ENCODE measurements at regions not wholly inside any gene's neighbourhood (a gene's known extent, or its start where the extent isn't known, plus 50 kb on each side); places are given as distances from the start of the nearest gene placed in this dataset.

DNA sequence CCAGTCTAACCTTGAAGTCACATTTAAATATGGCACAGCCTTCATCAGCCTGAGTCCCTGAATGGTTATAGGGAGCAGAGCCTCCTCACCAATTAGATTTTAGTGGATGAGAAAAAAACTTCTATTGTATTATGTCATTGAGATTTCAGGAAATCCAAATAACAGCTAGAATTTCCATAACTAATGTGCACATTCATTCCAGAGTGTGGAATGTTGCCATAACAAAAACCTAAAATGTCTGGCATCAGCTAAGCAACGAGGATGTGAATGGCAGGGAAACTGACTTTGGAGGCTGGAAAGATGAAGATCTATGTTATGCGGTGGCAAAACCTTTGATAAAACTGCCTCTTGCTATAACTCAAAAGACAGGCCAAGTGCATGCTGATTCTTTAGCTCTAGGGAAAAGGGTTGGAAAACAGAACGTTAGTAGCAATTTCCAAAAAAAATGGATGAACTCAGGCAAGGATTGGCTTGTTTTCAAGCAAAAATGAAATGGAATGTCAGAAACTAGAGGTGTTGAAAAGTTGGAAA lies 91.3 kb upstream of the NFIB start:
- H3K36me3 ChIP-seq (ENCODE audit: control insufficient read depth in 4 of 4, insufficient read depth in 4 of 4, low read length in 4 of 4): no peaks in the 10 kb centered on the region
- H3K4me1 ChIP-seq (ENCODE audit: control insufficient read depth in 5 of 5, insufficient read depth in 5 of 5, low read length in 5 of 5): peaks cover 0 to 25% (median 0%) of the 10 kb centered on the region in 5 donors
- ATAC-seq (ENCODE audit: insufficient read depth, low FRiP score) (no peak), DNase-seq (no peak)
- 80 to 85% methylated on average over 3 of the region's 3 CpGs for WGBS, 2 donors
- TF ChIP-seq, protein P1, sequence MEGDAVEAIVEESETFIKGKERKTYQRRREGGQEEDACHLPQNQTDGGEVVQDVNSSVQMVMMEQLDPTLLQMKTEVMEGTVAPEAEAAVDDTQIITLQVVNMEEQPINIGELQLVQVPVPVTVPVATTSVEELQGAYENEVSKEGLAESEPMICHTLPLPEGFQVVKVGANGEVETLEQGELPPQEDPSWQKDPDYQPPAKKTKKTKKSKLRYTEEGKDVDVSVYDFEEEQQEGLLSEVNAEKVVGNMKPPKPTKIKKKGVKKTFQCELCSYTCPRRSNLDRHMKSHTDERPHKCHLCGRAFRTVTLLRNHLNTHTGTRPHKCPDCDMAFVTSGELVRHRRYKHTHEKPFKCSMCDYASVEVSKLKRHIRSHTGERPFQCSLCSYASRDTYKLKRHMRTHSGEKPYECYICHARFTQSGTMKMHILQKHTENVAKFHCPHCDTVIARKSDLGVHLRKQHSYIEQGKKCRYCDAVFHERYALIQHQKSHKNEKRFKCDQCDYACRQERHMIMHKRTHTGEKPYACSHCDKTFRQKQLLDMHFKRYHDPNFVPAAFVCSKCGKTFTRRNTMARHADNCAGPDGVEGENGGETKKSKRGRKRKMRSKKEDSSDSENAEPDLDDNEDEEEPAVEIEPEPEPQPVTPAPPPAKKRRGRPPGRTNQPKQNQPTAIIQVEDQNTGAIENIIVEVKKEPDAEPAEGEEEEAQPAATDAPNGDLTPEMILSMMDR (IDR thresholded peaks at IDR 0.05; ENCODE audit: control extremely low read depth, extremely low read depth): no peak
- H3K4me3 ChIP-seq: no peak overlapping the region
- no peaks in the 10 kb centered on the region for H3K27me3 ChIP-seq (ENCODE audit: control insufficient read depth in 3 of 3, insufficient read depth in 3 of 3, low read length in 2 of 3)
- H3K9ac ChIP-seq (ENCODE audit: insufficient read depth in 1 of 2, low read length in 2 of 2): no peak overlapping the region
- H3K27ac ChIP-seq (ENCODE audit: low read depth in 1 of 2, low read length in 1 of 2): no peak overlapping the region
- no peaks in the 10 kb centered on the region for H3K9me3 ChIP-seq (ENCODE audit: control insufficient read depth in 4 of 4, insufficient read depth in 3 of 4, low read length in 3 of 4)

DNA sequence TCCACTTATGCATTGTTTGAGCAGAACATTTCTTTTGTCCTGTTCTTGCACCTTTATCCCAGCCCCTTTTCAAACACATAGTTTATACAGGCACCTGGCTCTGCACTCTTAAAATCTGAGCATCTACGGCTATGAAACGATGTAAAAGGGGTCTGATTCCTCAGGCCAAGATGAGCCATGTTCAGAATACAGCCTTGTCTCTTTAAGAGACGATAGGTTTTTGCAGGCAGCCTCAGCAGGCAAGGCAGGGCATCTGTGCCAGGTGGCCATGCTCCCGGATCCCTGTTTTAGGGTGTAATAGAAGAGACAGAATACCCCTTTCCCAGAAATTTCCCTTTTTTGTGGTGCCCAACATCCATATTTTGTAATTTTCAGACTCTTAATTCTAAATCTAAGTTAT lies 89.1 kb upstream of the NFIB start:
- H3K27me3 ChIP-seq (ENCODE audit: control insufficient read depth in 3 of 3, insufficient read depth in 3 of 3, low read length in 2 of 3): no peaks in the 10 kb centered on the region
- DNase-seq (no peak), ATAC-seq (ENCODE audit: insufficient read depth, low FRiP score) (no peak)
- TF ChIP-seq, protein P1 (IDR thresholded peaks at IDR 0.05; ENCODE audit: control extremely low read depth, extremely low read depth): no peak
- WGBS, 2 donors: 77 to 79% methylated on average over 4 of the region's 4 CpGs
- peaks cover 0 to 38% (median 0%) of the 10 kb centered on the region in 5 donors for H3K4me1 ChIP-seq (ENCODE audit: control insufficient read depth in 5 of 5, insufficient read depth in 5 of 5, low read length in 5 of 5)
- H3K9me3 ChIP-seq (ENCODE audit: control insufficient read depth in 4 of 4, insufficient read depth in 3 of 4, low read length in 3 of 4): no peaks in the 10 kb centered on the region
- no peak overlapping the region for H3K9ac ChIP-seq (ENCODE audit: insufficient read depth in 1 of 2, low read length in 2 of 2)
- H3K36me3 ChIP-seq (ENCODE audit: control insufficient read depth in 4 of 4, insufficient read depth in 4 of 4, low read length in 4 of 4): no peaks in the 10 kb centered on the region
- H3K4me3 ChIP-seq: no peak overlapping the region
- no peak overlapping the region for H3K27ac ChIP-seq (ENCODE audit: low read depth in 1 of 2, low read length in 1 of 2)

DNA sequence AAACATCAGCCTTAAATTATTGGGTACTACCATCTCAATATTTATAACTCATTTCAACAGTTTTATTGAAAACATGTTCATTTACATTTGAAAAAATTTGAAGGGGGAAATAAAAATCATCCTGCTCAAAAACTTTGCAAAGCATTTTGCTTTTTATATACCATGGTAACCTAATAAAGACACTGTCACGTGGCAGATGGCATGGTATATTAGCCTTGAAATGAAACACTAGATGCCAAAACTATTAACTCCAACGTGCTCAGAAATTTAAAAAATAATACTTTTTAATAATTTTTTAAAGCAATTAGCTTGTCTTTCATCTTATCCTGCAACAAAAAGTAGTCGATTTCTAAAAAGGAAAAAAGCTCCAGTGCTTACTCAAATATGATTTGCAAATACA lies 88.6 kb upstream of the NFIB start:
- no peaks in the 10 kb centered on the region for H3K27me3 ChIP-seq (ENCODE audit: control insufficient read depth in 3 of 3, insufficient read depth in 3 of 3, low read length in 2 of 3)
- WGBS, 2 donors: 78 to 87% methylated on average over 3 of the region's 3 CpGs
- no peaks in the 10 kb centered on the region for H3K9me3 ChIP-seq (ENCODE audit: control insufficient read depth in 4 of 4, insufficient read depth in 3 of 4, low read length in 3 of 4)
- DNase-seq (no peak), ATAC-seq (ENCODE audit: insufficient read depth, low FRiP score) (no peak)
- TF ChIP-seq, protein P1 (IDR thresholded peaks at IDR 0.05; ENCODE audit: control extremely low read depth, extremely low read depth): no peak
- no peaks in the 10 kb centered on the region for H3K36me3 ChIP-seq (ENCODE audit: control insufficient read depth in 4 of 4, insufficient read depth in 4 of 4, low read length in 4 of 4)
- no peak overlapping the region for H3K27ac ChIP-seq (ENCODE audit: low read depth in 1 of 2, low read length in 1 of 2)
- no peak overlapping the region for H3K4me3 ChIP-seq
- H3K4me1 ChIP-seq (ENCODE audit: control insufficient read depth in 5 of 5, insufficient read depth in 5 of 5, low read length in 5 of 5): peaks cover 0 to 38% (median 0%) of the 10 kb centered on the region in 5 donors
- H3K9ac ChIP-seq (ENCODE audit: insufficient read depth in 1 of 2, low read length in 2 of 2): no peak overlapping the region

DNA sequence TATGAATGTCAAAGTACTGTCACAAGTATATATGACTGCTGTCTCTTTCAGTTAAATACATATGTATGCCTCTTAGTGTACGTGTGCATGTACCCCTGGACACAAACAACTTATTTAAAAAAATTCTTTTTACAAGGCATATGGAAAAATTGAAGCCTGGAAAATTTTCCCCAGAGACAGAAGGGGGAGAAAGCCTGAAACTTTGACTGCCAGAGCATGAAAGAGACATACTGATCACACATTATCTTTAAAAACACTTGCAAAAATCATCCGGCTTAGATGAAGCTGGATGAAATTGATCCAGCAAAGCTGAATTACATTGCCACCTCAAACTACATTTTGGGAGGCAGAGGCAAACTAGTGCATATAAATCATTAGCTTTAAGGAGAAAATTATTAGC lies 88.0 kb upstream of the NFIB start:
- Histone ChIP-seq H3K9me3 (ENCODE audit: control insufficient read depth in 4 of 4, insufficient read depth in 3 of 4, low read length in 3 of 4) (no peaks in the 10 kb centered on the region), H3K9ac (ENCODE audit: insufficient read depth in 1 of 2, low read length in 2 of 2) (no peak overlapping the region), H3K36me3 (ENCODE audit: control insufficient read depth in 4 of 4, insufficient read depth in 4 of 4, low read length in 4 of 4) (no peaks in the 10 kb centered on the region), H3K4me1 (ENCODE audit: control insufficient read depth in 5 of 5, insufficient read depth in 5 of 5, low read length in 5 of 5) (peaks cover 0 to 38% (median 0%) of the 10 kb centered on the region in 5 donors), H3K27me3 (ENCODE audit: control insufficient read depth in 3 of 3, insufficient read depth in 3 of 3, low read length in 2 of 3) (no peaks in the 10 kb centered on the region), H3K4me3 (no peak overlapping the region), H3K27ac (ENCODE audit: low read depth in 1 of 2, low read length in 1 of 2) (no peak overlapping the region)
- 81 to 89% methylated on average over 2 of the region's 2 CpGs for WGBS, 2 donors
- ATAC-seq (ENCODE audit: insufficient read depth, low FRiP score) (no peak), DNase-seq (no peak)
- TF ChIP-seq, protein P1 (IDR thresholded peaks at IDR 0.05; ENCODE audit: control extremely low read depth, extremely low read depth): no peak

All from lung (tissue), 11 donors.